A549 (cell line): ENCODE measurements at regions not wholly inside any gene's neighbourhood (a gene's known extent, or its start where the extent isn't known, plus 50 kb on each side); places are given as distances from the start of the nearest gene placed in this dataset.

Experiments
- CEBPB ChIP-seq, 2 experiments: fragments of >200 bp in 1 of 2; sonication (Bioruptor Twin) in 1 of 2; formaldehyde crosslinking in 1 of 2; IDR thresholded peaks; 2 replicates each; pipeline ENCODE4 v1.6.1; 2012 to 2016
- EP300 ChIP-seq, 2 experiments: fragments of >200 bp; sonication (Bioruptor Twin); formaldehyde crosslinking; IDR thresholded peaks; 2 replicates in 1 of 2; 3 replicates in 1 of 2; pipeline ENCODE4 v1.6.1; 2016 to 2017
- MAX ChIP-seq: IDR thresholded peaks from 2 replicates; pipeline ENCODE4 v1.6.1; 2012
- MYC ChIP-seq: IDR thresholded peaks from 2 replicates; pipeline ENCODE4 v1.6.1; 2012; ENCODE audit warnings: mild to moderate bottlenecking, inconsistent platforms, low read length, improper control_type of control experiment, borderline replicate concordance
- NPAS2 ChIP-seq: fragments of 250-450 bp; sonication (Bioruptor Pico); IDR thresholded peaks from 2 replicates; pipeline ENCODE4 v1.8.0; 2022; ENCODE audit warnings: mild to moderate bottlenecking, moderate library complexity, borderline replicate concordance
- POLR2A ChIP-seq: IDR thresholded peaks from 2 replicates; pipeline ENCODE4 v1.6.1; 2012; ENCODE audit warnings: mild to moderate bottlenecking, low read length
- SMC3 ChIP-seq: fragments of >200 bp; sonication (Bioruptor Twin); formaldehyde crosslinking; IDR thresholded peaks from 3 replicates; pipeline ENCODE4 v1.6.1; 2018; ENCODE audit warnings: inconsistent platforms
- TF ChIP-seq, protein P1 (sequence below): fragments of >200 bp; sonication (Bioruptor Twin); formaldehyde crosslinking; IDR thresholded peaks from 3 replicates; pipeline ENCODE4 v1.5.1; 2016
- TF ChIP-seq, protein P2 (sequence below): fragments of 250-450 bp; sonication (Bioruptor Pico); IDR thresholded peaks from 2 replicates; pipeline ENCODE4 v1.5.0; 2020; ENCODE audit warnings: low read depth, mild to moderate bottlenecking, moderate library complexity
- TF ChIP-seq, protein P3 (sequence below): fragments of 150-350 bp; IDR thresholded peaks from 2 replicates; pipeline ENCODE4 v1.6.1; 2014; ENCODE audit warnings: low read depth, mild to moderate bottlenecking, low read length

DNA sequence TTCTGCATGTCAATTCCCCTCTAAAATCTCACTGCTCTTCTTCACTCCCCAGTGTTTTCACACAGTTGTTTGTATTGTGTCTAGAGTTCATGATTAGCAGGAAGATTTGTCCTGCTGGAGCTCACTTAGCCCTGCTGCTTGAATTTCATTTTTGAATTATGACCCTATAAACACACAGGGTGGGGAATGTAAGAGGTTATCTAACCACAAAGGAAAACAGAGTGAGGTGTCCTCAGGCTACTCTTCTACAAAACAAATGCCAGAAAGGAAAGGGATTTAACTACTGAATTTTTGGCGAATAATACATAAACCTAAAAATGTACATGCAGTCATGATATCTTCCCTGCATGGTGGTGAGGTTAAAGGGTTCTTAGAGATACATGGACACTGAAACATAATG lies 215.1 kb upstream of the CNTN4 start:
- TF ChIP-seq, protein P1, sequence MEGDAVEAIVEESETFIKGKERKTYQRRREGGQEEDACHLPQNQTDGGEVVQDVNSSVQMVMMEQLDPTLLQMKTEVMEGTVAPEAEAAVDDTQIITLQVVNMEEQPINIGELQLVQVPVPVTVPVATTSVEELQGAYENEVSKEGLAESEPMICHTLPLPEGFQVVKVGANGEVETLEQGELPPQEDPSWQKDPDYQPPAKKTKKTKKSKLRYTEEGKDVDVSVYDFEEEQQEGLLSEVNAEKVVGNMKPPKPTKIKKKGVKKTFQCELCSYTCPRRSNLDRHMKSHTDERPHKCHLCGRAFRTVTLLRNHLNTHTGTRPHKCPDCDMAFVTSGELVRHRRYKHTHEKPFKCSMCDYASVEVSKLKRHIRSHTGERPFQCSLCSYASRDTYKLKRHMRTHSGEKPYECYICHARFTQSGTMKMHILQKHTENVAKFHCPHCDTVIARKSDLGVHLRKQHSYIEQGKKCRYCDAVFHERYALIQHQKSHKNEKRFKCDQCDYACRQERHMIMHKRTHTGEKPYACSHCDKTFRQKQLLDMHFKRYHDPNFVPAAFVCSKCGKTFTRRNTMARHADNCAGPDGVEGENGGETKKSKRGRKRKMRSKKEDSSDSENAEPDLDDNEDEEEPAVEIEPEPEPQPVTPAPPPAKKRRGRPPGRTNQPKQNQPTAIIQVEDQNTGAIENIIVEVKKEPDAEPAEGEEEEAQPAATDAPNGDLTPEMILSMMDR = no peak
- no peak for TF ChIP-seq MYC
- TF ChIP-seq MAX = no peak
- no peak for TF ChIP-seq POLR2A
- no peak for TF ChIP-seq EP300 (IDR thresholded peaks at IDR 0.05)
- no peak for TF ChIP-seq NPAS2
- no peak for TF ChIP-seq SMC3
- no peak for TF ChIP-seq CEBPB (IDR thresholded peaks at IDR 0.05)
- TF ChIP-seq, protein P2, sequence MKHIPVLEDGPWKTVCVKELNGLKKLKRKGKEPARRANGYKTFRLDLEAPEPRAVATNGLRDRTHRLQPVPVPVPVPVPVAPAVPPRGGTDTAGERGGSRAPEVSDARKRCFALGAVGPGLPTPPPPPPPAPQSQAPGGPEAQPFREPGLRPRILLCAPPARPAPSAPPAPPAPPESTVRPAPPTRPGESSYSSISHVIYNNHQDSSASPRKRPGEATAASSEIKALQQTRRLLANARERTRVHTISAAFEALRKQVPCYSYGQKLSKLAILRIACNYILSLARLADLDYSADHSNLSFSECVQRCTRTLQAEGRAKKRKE (CRISPR knock-in tag) = no peak
- TF ChIP-seq, protein P3, sequence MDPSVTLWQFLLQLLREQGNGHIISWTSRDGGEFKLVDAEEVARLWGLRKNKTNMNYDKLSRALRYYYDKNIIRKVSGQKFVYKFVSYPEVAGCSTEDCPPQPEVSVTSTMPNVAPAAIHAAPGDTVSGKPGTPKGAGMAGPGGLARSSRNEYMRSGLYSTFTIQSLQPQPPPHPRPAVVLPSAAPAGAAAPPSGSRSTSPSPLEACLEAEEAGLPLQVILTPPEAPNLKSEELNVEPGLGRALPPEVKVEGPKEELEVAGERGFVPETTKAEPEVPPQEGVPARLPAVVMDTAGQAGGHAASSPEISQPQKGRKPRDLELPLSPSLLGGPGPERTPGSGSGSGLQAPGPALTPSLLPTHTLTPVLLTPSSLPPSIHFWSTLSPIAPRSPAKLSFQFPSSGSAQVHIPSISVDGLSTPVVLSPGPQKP = no peak
